ENCODE measurements at regions not wholly inside any gene's neighbourhood (a gene's known extent, or its start where the extent isn't known, plus 50 kb on each side); places are given as distances from the start of the nearest gene placed in this dataset.

- in situ Hi-C loops (cut with HindIII; ENCODE audit: low pct_ligation_motif_present, low sequenced_read_pairs): no loop called here
- Histone ChIP-seq H3K36me3 (replicated peaks) (no peaks in the 10 kb centered on the region), H3K27me3 (replicated peaks) (no peaks in the 10 kb centered on the region), H3K4me3 (ENCODE audit: low read depth, low read length) (no peak overlapping the region), H3K27ac (no peak overlapping the region)
- TF ChIP-seq, protein P1, sequence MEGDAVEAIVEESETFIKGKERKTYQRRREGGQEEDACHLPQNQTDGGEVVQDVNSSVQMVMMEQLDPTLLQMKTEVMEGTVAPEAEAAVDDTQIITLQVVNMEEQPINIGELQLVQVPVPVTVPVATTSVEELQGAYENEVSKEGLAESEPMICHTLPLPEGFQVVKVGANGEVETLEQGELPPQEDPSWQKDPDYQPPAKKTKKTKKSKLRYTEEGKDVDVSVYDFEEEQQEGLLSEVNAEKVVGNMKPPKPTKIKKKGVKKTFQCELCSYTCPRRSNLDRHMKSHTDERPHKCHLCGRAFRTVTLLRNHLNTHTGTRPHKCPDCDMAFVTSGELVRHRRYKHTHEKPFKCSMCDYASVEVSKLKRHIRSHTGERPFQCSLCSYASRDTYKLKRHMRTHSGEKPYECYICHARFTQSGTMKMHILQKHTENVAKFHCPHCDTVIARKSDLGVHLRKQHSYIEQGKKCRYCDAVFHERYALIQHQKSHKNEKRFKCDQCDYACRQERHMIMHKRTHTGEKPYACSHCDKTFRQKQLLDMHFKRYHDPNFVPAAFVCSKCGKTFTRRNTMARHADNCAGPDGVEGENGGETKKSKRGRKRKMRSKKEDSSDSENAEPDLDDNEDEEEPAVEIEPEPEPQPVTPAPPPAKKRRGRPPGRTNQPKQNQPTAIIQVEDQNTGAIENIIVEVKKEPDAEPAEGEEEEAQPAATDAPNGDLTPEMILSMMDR (IDR thresholded peaks at IDR 0.05; ENCODE audit: low read depth, low read length, missing control alignments): no peak
- no peak for DNase-seq
Observed at GRCh38 chr19:30717381-30717780, 345.2 kb downstream of the ZNF536 start.

DNA sequence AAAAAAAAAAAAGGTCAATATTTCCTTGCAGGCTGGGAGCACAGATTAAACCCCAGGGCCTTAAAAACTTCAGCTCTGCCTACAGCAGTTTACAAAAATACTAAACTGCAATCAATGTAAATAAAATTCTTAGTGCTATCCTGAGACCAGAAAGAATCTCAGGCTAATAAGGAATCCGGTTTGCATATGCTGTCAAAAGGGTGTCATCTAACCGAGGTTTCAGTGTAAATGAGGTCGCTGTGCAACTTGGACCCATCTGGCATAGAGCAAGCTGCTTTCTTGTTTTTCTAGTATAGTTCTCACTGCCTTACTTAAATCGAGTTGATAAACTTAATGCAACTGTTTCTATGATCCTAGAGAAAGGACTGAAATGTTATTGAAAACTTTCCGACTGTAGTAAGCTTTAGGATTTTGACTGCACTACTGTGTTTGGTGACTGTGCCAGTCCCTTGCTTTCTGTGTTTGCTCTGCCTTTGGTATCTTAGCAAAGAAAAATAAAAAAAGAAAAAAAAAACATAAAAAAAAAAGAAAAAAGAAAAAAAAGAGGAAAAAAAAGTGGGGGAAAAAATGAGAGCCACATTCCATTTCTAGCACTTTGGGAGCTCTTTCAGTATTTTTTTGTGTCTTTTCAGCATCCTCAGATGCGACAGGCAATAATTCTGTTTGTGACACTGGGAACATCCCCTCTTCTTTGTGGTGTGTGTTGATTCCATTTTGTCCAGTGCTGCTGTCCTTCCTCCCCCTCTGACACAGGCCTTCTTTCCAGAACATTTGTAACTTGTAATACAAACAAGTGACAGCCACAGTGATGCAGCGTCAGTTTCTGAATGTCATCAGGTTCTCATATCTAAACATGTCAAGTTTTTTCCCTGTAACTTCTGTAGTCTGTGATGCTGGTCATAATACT lies 340.5 kb downstream of the ZNF536 start:
- no peak overlapping the region for H3K4me3 ChIP-seq (ENCODE audit: low read depth, low read length)
- no peak for DNase-seq
- no peaks in the 10 kb centered on the region for H3K27me3 ChIP-seq (replicated peaks)
- TF ChIP-seq, protein P1 (IDR thresholded peaks at IDR 0.05; ENCODE audit: low read depth, low read length, missing control alignments): no peak
- no peak overlapping the region for H3K27ac ChIP-seq
- no peaks in the 10 kb centered on the region for H3K36me3 ChIP-seq (replicated peaks)
- in situ Hi-C loops (cut with HindIII; ENCODE audit: low pct_ligation_motif_present, low sequenced_read_pairs): no loop called here

DNA sequence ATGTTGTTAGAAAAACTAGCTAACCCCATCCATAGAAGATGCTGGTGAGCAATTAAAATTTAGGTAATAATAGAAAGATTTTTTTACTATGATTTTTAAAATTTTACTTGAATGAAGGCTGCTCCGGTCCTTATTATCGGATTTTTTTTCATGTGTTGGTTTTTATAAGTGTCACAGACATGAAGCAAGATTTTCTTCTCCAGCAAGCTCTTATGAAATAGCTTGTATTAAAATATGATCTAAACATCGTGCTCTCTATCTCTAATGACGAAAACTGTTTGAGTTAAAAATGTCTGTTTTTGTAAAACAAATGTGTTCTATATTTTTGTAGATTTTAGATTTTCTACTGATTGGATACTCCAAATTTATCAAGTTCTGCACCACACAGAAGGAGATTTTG lies 339.6 kb downstream of the ZNF536 start:
- H3K27me3 ChIP-seq (replicated peaks): no peaks in the 10 kb centered on the region
- H3K27ac ChIP-seq: no peak overlapping the region
- DNase-seq: no peak
- H3K36me3 ChIP-seq (replicated peaks): no peaks in the 10 kb centered on the region
- TF ChIP-seq, protein P1 (IDR thresholded peaks at IDR 0.05; ENCODE audit: low read depth, low read length, missing control alignments): no peak
- H3K4me3 ChIP-seq (ENCODE audit: low read depth, low read length): no peak overlapping the region
- in situ Hi-C loops (cut with HindIII; ENCODE audit: low pct_ligation_motif_present, low sequenced_read_pairs): no loop called here

DNA sequence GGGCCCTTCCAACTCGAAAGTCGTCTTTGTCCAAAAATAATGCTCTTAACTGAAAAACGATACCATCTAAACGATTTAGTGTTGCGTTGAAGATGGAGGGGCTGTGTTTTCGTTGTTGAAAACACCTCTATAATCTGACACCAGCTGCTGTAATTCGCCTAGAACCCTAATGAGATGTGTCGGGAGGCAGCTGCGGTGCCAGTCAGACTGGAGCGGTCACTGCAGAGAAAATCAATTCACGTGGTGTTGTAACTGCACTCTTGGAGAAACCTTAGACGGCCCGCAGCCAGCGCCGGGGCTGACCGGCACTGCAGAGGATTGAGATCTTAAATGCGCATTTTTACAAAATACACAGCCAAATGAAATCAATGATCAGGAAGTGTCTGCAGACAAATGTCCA lies 339.1 kb downstream of the ZNF536 start:
- DNase-seq: no peak
- no peak overlapping the region for H3K27ac ChIP-seq
- TF ChIP-seq, protein P1 (IDR thresholded peaks at IDR 0.05; ENCODE audit: low read depth, low read length, missing control alignments): no peak

DNA sequence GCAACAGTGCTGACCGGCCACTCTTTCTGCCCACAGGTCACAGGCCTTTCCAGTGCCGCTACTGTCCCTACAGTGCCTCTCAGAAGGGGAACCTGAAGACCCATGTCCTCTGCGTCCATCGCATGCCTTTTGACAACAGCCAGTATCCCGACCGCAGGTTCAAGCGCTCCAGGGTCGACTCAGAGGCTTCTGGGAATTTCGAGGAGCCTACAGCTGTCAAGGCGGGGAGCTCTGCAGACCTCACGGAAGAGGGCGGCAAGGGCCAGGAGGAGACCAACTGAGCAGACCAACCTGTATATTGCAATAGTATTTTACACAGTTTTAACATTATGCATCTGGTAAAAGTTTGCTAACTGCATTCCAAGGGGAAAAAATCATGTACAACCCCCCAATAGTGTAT lies 338.5 kb downstream of the ZNF536 start:
- H3K27me3 ChIP-seq (replicated peaks): no peaks in the 10 kb centered on the region
- DNase-seq: no peak
- in situ Hi-C loops (cut with HindIII; ENCODE audit: low pct_ligation_motif_present, low sequenced_read_pairs): no loop called here
- no peak overlapping the region for H3K27ac ChIP-seq
- H3K36me3 ChIP-seq (replicated peaks): no peaks in the 10 kb centered on the region
- no peak overlapping the region for H3K4me3 ChIP-seq (ENCODE audit: low read depth, low read length)
- TF ChIP-seq, protein P1 (IDR thresholded peaks at IDR 0.05; ENCODE audit: low read depth, low read length, missing control alignments): no peak

More for the DNA sequence above, 339.1 kb downstream of the ZNF536 start:
- Histone ChIP-seq H3K27me3 (replicated peaks) (no peaks in the 10 kb centered on the region), H3K36me3 (replicated peaks) (no peaks in the 10 kb centered on the region), H3K4me3 (ENCODE audit: low read depth, low read length) (no peak overlapping the region)
- in situ Hi-C loops (cut with HindIII; ENCODE audit: low pct_ligation_motif_present, low sequenced_read_pairs): no loop called here

All from brain microvascular endothelial cell (primary cell).